ENCODE measurements at regions not wholly inside any gene's neighbourhood (a gene's known extent, or its start where the extent isn't known, plus 50 kb on each side); places are given as distances from the start of the nearest gene placed in this dataset.

- Histone ChIP-seq H3K36me3 (ENCODE audit: control insufficient read depth, insufficient read depth, low read length) (no peaks in the 10 kb centered on the region), H4K8ac (ENCODE audit: low read depth in 2 of 2, low read length in 2 of 2) (no peak overlapping the region), H3K9me3 (ENCODE audit: control insufficient read depth, insufficient read depth, low read length) (no peaks in the 10 kb centered on the region), H3K9me1 (ENCODE audit: insufficient read depth, low read length) (no peaks in the 10 kb centered on the region; the same call in 1 of the 2 replicates), H2BK120ac (ENCODE audit: low read depth, low read length) (no peak overlapping the region), H3K27me3 (ENCODE audit: control insufficient read depth, insufficient read depth, low read length) (no peaks in the 10 kb centered on the region), H2AK5ac (ENCODE audit: low read depth, low read length) (no peak overlapping the region), H2BK20ac (ENCODE audit: low read depth, low read length) (no peak overlapping the region), H2AFZ (replicated peaks; ENCODE audit: low read length, poor library complexity) (no peak overlapping the region), H3K9ac (ENCODE audit: low read depth, low read length) (no peak overlapping the region), H3K4ac (ENCODE audit: low read depth, low read length) (no peak overlapping the region), H2BK5ac (ENCODE audit: low read depth, low read length, poor library complexity, severe bottlenecking) (no peak overlapping the region), H3K4me1 (ENCODE audit: control insufficient read depth, insufficient read depth, low read length) (peaks cover 13% of the 10 kb centered on the region; the same call in 1 of the 2 replicates), H2BK15ac (ENCODE audit: low read depth, low read length) (0 out of 3 replicates have a peak overlapping the region, but pooled peaks have one; percentile 14), H3K18ac (ENCODE audit: low read depth, low read length) (peak overlapping the region; percentile 30; the same call in 1 of the 2 replicates), H3K4me3 (ENCODE audit: insufficient read depth, low read depth, low read length) (no peak overlapping the region), H3K14ac (replicated peaks; ENCODE audit: low read depth, low read length) (no peak overlapping the region), H3K4me2 (ENCODE audit: low read depth, low read length) (no peak overlapping the region), H3K27ac (ENCODE audit: insufficient read depth, low read length) (no peak overlapping the region), H4K91ac (ENCODE audit: insufficient read depth, low read depth, low read length) (no peak overlapping the region), H3K79me1 (ENCODE audit: low read depth in 1 of 2, low read length in 2 of 2) (no peaks in the 10 kb centered on the region; a peak in 1 of 4 replicates), H3K23ac (ENCODE audit: low read depth, low read length) (no peak overlapping the region), H4K5ac (ENCODE audit: low read depth, low read length) (no peak overlapping the region), H3K56ac (ENCODE audit: extremely low read depth, insufficient read depth, low read length) (no peak overlapping the region), H2AK9ac (replicated peaks; ENCODE audit: low read depth, low read length, poor library complexity) (no peak overlapping the region), H4K20me1 (ENCODE audit: insufficient read depth, low read length) (no peaks in the 10 kb centered on the region)
- ATAC-seq (ENCODE audit: low read depth) = no peak
- dilution Hi-C loops (cut with HindIII; ENCODE audit: low sequenced_read_pairs, unreplicated experiment) (no loop called here), intact Hi-C loops (cut with micrococcal nuclease) (no loop called here), in situ Hi-C loops (cut with MboI; ENCODE audit: low sequenced_read_pairs) (no loop called here)
- ChIA-PET POLR2A (ENCODE audit: unreplicated experiment) (no interaction called here), CTCF (no interaction called here)
- no CpG with 5 or more reads among the region's 1 CpG for WGBS, 2 experiments (ENCODE audit: extremely low coverage in 2 of 2, insufficient read length in 1 of 2)
- TF ChIP-seq POLR2A (IDR thresholded peaks at IDR 0.05; ENCODE audit: low read depth, low read length) (no peak), CEBPB (IDR thresholded peaks at IDR 0.05; ENCODE audit: low read depth, low read length) (peak; percentile 37)
- no TSS peak for BruUV-seq (replicated peaks)
- DNase-seq = no peak
Observed at GRCh38 chr13:79992111-79992510, 348.8 kb downstream of the SPRY2 start.

Measured in IMR-90 (cell line).